WTC11 (cell line): ENCODE measurements at regions not wholly inside any gene's neighbourhood (a gene's known extent, or its start where the extent isn't known, plus 50 kb on each side); places are given as distances from the start of the nearest gene placed in this dataset.

Experiments used
- ATAC-seq: fragments of 200-7000 bp; cut with Tn5 transposase; 2 replicates; pipeline ENCODE4 v1.10.0; 2021; ENCODE audit warnings: mild to moderate bottlenecking, moderate library complexity
- CTCF ChIA-PET: fragments of 300-600 bp; sonication (Branson Sonifier 250); formaldehyde crosslinking; loops from one replicate; lab custom pipeline; 2021; ENCODE audit warnings: antibody characterized with exemption; lab: Charles Lee
- POLR2A ChIA-PET: fragments of 350-600 bp; sonication (Branson Sonifier 250); formaldehyde crosslinking; loops from one replicate; lab custom pipeline; 2021; ENCODE audit warnings: antibody characterized with exemption; lab: Charles Lee
- DNase-seq: peaks from one replicate; pipeline ENCODE4 v3.0.0; 2021; ENCODE audit warnings: low spot score
- H3K27ac Mint-ChIP-seq: 2 replicates; pipeline ENCODE4 v1.8.0; 2021; ENCODE audit warnings: mixed read lengths
- H3K27me3 Mint-ChIP-seq: 2 replicates; pipeline ENCODE4 v1.8.0; 2021; ENCODE audit warnings: low read depth, mild to moderate bottlenecking, moderate library complexity, mixed read lengths
- H3K36me3 Mint-ChIP-seq: 2 replicates; pipeline ENCODE4 v1.8.0; 2021; ENCODE audit warnings: mixed read lengths
- H3K4me1 Mint-ChIP-seq: 2 replicates; pipeline ENCODE4 v1.8.0; 2022; ENCODE audit warnings: mixed read lengths
- H3K4me3 Mint-ChIP-seq: 2 replicates; pipeline ENCODE4 v1.8.0; 2021; ENCODE audit warnings: mild to moderate bottlenecking, moderate library complexity, mixed read lengths
- H3K9me3 Mint-ChIP-seq: 2 replicates; pipeline ENCODE4 v1.8.0; 2021; ENCODE audit warnings: mixed read lengths
- ATF2 ChIP-seq: sonication (generic); formaldehyde crosslinking; IDR thresholded peaks from 2 replicates; pipeline ENCODE4 v1.8.1; 2022; ENCODE audit warnings: low read depth, missing genetic modification reagents, borderline replicate concordance
- ATF6 ChIP-seq: sonication (generic); formaldehyde crosslinking; IDR thresholded peaks from 2 replicates; pipeline ENCODE4 v1.8.1; 2023; ENCODE audit warnings: mild to moderate bottlenecking, missing genetic modification reagents
- HMGA2 ChIP-seq: fragments of 250-450 bp; sonication (Bioruptor Pico); IDR thresholded peaks from 2 replicates; pipeline ENCODE4 v1.4.0; 2021; ENCODE audit warnings: mild to moderate bottlenecking, moderate library complexity
- OVOL2 ChIP-seq: fragments of 250-450 bp; sonication (Bioruptor Pico); IDR thresholded peaks from 2 replicates; pipeline ENCODE4 v1.9.0; 2021; ENCODE audit warnings: mild to moderate bottlenecking, borderline replicate concordance
- RORB ChIP-seq: fragments of 250-450 bp; sonication (Bioruptor Pico); IDR thresholded peaks from 2 replicates; pipeline ENCODE4 v1.9.0; 2021; ENCODE audit warnings: mild to moderate bottlenecking
- SMAD3 ChIP-seq: sonication (generic); formaldehyde crosslinking; IDR thresholded peaks from 2 replicates; pipeline ENCODE4 v1.8.0; 2022; ENCODE audit warnings: missing genetic modification reagents, mild to moderate bottlenecking, borderline replicate concordance
- SMAD4 ChIP-seq: sonication (generic); formaldehyde crosslinking; IDR thresholded peaks from 2 replicates; pipeline ENCODE4 v1.8.0; 2022; ENCODE audit warnings: mild to moderate bottlenecking, missing genetic modification reagents
- TP53 ChIP-seq: sonication (generic); formaldehyde crosslinking; IDR thresholded peaks from 2 replicates; pipeline ENCODE4 v1.8.1; 2023; ENCODE audit warnings: mild to moderate bottlenecking, missing genetic modification reagents
- ZNF219 ChIP-seq: sonication (generic); formaldehyde crosslinking; IDR thresholded peaks from 2 replicates; pipeline ENCODE4 v1.8.0; 2023; ENCODE audit warnings: missing genetic modification reagents, mild to moderate bottlenecking, borderline replicate concordance
- ZNF232 ChIP-seq: sonication (generic); formaldehyde crosslinking; IDR thresholded peaks from 2 replicates; pipeline ENCODE4 v1.8.0; 2022; ENCODE audit warnings: mild to moderate bottlenecking, missing genetic modification reagents
- ZNF416 ChIP-seq: fragments of 250-450 bp; sonication (Bioruptor Pico); IDR thresholded peaks from 2 replicates; pipeline ENCODE4 v1.9.0; 2021; ENCODE audit warnings: mild to moderate bottlenecking, inconsistent platforms
- TF ChIP-seq, protein P1 (sequence below): sonication (generic); formaldehyde crosslinking; IDR thresholded peaks from 2 replicates; pipeline ENCODE4 v1.8.1; 2022; ENCODE audit warnings: mild to moderate bottlenecking, missing genetic modification reagents, moderate library complexity, borderline replicate concordance
- TF ChIP-seq, protein P2 (sequence below): fragments of 250-450 bp; sonication (Bioruptor Pico); IDR thresholded peaks from 2 replicates; pipeline ENCODE4 v1.9.0; 2021; ENCODE audit warnings: mild to moderate bottlenecking, borderline replicate concordance
- TF ChIP-seq, protein P3 (sequence below): sonication (generic); formaldehyde crosslinking; IDR thresholded peaks from 2 replicates; pipeline ENCODE4 v1.8.0; 2022; ENCODE audit warnings: mild to moderate bottlenecking, missing genetic modification reagents
- TF ChIP-seq, protein P4 (sequence below): fragments of 250-450 bp; sonication (Bioruptor Pico); IDR thresholded peaks from 2 replicates; pipeline ENCODE4 v1.9.0; 2021; ENCODE audit warnings: mild to moderate bottlenecking

DNA sequence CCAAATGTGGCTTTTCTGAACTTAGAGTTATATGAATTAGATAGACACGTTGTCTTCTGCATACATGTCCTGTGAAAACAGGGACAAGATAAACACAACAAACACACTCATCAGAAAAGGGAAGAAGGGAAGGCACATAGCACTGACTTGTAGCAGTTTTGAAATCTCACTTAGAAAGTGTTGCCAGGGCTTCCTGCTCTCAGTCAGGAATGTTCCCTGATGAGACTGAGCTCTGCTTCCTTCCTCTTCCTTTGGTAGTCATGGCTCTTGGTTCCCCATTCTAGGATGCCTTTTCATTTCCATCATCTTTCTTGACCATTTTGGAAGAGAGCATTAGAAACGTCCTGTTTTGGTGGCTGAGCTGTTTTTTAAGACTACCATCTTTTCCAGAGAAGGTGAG, 233.8 kb upstream of the LYZL1 start:
- DNase-seq (no peak), ATAC-seq (no peak)
- Mint-ChIP-seq H3K4me3 (no peak overlapping the region), H3K4me1 (peaks cover 27% of the 10 kb centered on the region), H3K27ac (no peak overlapping the region), H3K27me3 (no peaks in the 10 kb centered on the region; the same call in 1 of the 2 replicates), H3K9me3 (no peaks in the 10 kb centered on the region), H3K36me3 (no peaks in the 10 kb centered on the region)
- CTCF ChIA-PET = interaction anchor here (0.8 kb wide), 1 partner anchor 391 kb away, joined by 3 read pairs; no protein-coding TSS in a partner anchor
- POLR2A ChIA-PET = no interaction called here
- TF ChIP-seq TP53 (CRISPR knock-in tag) (no peak), SMAD3 (CRISPR knock-in tag) (no peak), ATF6 (CRISPR knock-in tag) (no peak), SMAD4 (CRISPR knock-in tag) (no peak), ZNF416 (CRISPR knock-in tag) (no peak)
- TF ChIP-seq, protein P1, sequence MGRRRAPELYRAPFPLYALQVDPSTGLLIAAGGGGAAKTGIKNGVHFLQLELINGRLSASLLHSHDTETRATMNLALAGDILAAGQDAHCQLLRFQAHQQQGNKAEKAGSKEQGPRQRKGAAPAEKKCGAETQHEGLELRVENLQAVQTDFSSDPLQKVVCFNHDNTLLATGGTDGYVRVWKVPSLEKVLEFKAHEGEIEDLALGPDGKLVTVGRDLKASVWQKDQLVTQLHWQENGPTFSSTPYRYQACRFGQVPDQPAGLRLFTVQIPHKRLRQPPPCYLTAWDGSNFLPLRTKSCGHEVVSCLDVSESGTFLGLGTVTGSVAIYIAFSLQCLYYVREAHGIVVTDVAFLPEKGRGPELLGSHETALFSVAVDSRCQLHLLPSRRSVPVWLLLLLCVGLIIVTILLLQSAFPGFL (CRISPR knock-in tag) = no peak
- TF ChIP-seq, protein P2, sequence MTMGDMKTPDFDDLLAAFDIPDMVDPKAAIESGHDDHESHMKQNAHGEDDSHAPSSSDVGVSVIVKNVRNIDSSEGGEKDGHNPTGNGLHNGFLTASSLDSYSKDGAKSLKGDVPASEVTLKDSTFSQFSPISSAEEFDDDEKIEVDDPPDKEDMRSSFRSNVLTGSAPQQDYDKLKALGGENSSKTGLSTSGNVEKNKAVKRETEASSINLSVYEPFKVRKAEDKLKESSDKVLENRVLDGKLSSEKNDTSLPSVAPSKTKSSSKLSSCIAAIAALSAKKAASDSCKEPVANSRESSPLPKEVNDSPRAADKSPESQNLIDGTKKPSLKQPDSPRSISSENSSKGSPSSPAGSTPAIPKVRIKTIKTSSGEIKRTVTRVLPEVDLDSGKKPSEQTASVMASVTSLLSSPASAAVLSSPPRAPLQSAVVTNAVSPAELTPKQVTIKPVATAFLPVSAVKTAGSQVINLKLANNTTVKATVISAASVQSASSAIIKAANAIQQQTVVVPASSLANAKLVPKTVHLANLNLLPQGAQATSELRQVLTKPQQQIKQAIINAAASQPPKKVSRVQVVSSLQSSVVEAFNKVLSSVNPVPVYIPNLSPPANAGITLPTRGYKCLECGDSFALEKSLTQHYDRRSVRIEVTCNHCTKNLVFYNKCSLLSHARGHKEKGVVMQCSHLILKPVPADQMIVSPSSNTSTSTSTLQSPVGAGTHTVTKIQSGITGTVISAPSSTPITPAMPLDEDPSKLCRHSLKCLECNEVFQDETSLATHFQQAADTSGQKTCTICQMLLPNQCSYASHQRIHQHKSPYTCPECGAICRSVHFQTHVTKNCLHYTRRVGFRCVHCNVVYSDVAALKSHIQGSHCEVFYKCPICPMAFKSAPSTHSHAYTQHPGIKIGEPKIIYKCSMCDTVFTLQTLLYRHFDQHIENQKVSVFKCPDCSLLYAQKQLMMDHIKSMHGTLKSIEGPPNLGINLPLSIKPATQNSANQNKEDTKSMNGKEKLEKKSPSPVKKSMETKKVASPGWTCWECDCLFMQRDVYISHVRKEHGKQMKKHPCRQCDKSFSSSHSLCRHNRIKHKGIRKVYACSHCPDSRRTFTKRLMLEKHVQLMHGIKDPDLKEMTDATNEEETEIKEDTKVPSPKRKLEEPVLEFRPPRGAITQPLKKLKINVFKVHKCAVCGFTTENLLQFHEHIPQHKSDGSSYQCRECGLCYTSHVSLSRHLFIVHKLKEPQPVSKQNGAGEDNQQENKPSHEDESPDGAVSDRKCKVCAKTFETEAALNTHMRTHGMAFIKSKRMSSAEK (CRISPR knock-in tag) = no peak

DNA sequence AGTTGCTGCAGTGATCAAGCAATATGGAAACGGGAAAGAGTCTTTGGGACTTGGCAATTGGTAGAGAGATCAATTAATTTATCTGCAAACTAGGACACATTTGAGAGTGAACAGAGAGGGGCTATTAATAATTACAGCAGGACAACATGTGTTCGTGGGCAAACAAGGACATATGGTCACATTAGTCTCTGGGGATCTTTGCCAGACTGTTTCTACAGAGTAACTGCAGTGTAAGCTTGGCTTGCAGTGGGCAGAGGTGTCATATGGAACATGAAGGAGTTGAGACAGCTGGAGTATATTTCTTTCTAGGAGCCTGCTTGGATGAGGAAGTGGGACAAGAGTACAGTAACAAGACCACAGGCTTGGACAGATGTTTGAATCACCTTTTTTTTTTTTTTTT, 232.1 kb upstream of the LYZL1 start:
- ChIA-PET POLR2A (interaction anchor here (0.6 kb wide), 1 partner anchor 145 kb away, joined by 3 read pairs; no protein-coding TSS in a partner anchor), CTCF (interaction anchor here (0.5 to 0.6 kb wide), 2 partner anchors 324 to 391 kb away, joined by 3 read pairs; no protein-coding TSS in a partner anchor)
- Mint-ChIP-seq H3K27me3 (no peaks in the 10 kb centered on the region), H3K36me3 (no peaks in the 10 kb centered on the region), H3K9me3 (no peaks in the 10 kb centered on the region), H3K27ac (no peak overlapping the region), H3K4me3 (no peak overlapping the region), H3K4me1 (peaks cover 27% of the 10 kb centered on the region)
- no peak for ATAC-seq
- no peak for DNase-seq
- TF ChIP-seq, protein P3, sequence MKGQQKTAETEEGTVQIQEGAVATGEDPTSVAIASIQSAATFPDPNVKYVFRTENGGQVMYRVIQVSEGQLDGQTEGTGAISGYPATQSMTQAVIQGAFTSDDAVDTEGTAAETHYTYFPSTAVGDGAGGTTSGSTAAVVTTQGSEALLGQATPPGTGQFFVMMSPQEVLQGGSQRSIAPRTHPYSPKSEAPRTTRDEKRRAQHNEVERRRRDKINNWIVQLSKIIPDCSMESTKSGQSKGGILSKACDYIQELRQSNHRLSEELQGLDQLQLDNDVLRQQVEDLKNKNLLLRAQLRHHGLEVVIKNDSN (CRISPR knock-in tag) = no peak

DNA sequence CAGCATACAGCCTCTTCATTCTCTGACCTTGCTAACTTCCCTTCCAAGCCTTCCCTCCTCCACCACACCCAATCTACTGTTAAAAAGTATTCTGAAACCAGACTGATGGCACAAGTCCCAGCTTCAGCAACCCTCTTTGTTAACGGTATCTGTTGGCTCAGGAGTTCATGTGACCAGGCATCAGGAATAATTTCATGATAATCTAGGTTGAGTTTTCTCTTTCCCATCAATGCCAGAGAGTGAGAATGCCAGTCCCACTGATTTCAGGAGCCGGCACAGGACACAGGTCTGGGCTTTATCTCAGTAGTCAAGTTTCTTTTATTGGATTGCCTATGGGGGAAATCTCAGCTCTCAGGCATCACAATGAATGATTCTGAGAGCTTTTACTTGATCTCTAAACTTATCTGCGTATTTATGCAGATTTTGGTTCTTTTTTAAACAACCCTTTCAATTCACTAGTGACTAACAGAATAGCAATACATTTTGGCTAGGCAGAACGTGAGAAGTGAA, 231.0 kb upstream of the LYZL1 start:
- Mint-ChIP-seq H3K4me1 (peaks cover 27% of the 10 kb centered on the region), H3K4me3 (no peak overlapping the region), H3K27ac (peak overlapping the region; percentile 14), H3K36me3 (no peaks in the 10 kb centered on the region), H3K27me3 (no peaks in the 10 kb centered on the region), H3K9me3 (no peaks in the 10 kb centered on the region)
- CTCF ChIA-PET = no interaction called here
- DNase-seq (no peak), ATAC-seq (no peak)
- POLR2A ChIA-PET = no interaction called here
- TF ChIP-seq ZNF232 = no peak
- TF ChIP-seq ZNF219 (CRISPR knock-in tag) = no peak
- TF ChIP-seq SMAD4 (CRISPR knock-in tag) = no peak
- TF ChIP-seq SMAD3 (CRISPR knock-in tag) = no peak
- TF ChIP-seq, protein P1 (CRISPR knock-in tag) = no peak
- no peak for TF ChIP-seq HMGA2 (CRISPR knock-in tag)
- TF ChIP-seq ATF2 (CRISPR knock-in tag) = no peak
- TF ChIP-seq, protein P4, sequence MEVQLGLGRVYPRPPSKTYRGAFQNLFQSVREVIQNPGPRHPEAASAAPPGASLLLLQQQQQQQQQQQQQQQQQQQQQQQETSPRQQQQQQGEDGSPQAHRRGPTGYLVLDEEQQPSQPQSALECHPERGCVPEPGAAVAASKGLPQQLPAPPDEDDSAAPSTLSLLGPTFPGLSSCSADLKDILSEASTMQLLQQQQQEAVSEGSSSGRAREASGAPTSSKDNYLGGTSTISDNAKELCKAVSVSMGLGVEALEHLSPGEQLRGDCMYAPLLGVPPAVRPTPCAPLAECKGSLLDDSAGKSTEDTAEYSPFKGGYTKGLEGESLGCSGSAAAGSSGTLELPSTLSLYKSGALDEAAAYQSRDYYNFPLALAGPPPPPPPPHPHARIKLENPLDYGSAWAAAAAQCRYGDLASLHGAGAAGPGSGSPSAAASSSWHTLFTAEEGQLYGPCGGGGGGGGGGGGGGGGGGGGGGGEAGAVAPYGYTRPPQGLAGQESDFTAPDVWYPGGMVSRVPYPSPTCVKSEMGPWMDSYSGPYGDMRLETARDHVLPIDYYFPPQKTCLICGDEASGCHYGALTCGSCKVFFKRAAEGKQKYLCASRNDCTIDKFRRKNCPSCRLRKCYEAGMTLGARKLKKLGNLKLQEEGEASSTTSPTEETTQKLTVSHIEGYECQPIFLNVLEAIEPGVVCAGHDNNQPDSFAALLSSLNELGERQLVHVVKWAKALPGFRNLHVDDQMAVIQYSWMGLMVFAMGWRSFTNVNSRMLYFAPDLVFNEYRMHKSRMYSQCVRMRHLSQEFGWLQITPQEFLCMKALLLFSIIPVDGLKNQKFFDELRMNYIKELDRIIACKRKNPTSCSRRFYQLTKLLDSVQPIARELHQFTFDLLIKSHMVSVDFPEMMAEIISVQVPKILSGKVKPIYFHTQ (CRISPR knock-in tag) = no peak
- TF ChIP-seq OVOL2 (CRISPR knock-in tag) = no peak
- TF ChIP-seq RORB (CRISPR knock-in tag) = no peak
